Keratinocyte (primary cell): ENCODE measurements at regions not wholly inside any gene's neighbourhood (a gene's known extent, or its start where the extent isn't known, plus 50 kb on each side); places are given as distances from the start of the nearest gene placed in this dataset.

Experiments used
- EZH2 ChIP-seq: IDR thresholded peaks from one replicate; pipeline ENCODE4 v1.6.1; 2012; ENCODE audit warnings: inconsistent platforms, mild to moderate bottlenecking, low read length, moderate library complexity
- TF ChIP-seq, protein P1 (sequence below), 3 experiments: IDR thresholded peaks in 1 of 3; conservative IDR thresholded peaks in 1 of 3; optimal IDR thresholded peaks in 1 of 3; 2 replicates in 2 of 3; 3 replicates in 1 of 3; pipeline versions ENCODE3 to v1.5.1; 2011; ENCODE audit warnings: low read length in 3 of 3, mild to moderate bottlenecking in 3 of 3, moderate library complexity in 2 of 3, control low read depth in 1 of 3, inconsistent platforms in 1 of 3; ENCODE audit not compliant: insufficient read depth in 2 of 3; ENCODE audit errors: extremely low read depth in 1 of 3

DNA sequence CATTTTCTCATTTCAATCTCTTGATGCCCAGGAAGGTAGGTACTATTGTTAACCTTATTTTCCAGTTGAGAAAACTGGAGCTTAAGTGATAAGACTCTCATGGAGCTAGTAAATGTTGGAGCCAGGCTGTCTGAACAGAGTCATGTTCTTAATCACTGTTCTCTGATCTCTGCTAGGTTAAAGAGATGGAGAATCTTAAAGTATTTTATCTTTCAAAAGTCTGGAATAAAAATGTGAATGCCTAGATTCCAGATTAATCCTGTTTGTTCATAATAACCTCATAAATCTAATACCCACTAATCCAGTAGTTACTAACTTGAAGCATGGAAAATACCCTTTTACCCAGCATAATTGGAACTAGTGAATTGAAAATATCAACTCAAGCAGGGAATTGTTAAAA, 341.0 kb upstream of the RGS6 start:
- TF ChIP-seq, protein P1, sequence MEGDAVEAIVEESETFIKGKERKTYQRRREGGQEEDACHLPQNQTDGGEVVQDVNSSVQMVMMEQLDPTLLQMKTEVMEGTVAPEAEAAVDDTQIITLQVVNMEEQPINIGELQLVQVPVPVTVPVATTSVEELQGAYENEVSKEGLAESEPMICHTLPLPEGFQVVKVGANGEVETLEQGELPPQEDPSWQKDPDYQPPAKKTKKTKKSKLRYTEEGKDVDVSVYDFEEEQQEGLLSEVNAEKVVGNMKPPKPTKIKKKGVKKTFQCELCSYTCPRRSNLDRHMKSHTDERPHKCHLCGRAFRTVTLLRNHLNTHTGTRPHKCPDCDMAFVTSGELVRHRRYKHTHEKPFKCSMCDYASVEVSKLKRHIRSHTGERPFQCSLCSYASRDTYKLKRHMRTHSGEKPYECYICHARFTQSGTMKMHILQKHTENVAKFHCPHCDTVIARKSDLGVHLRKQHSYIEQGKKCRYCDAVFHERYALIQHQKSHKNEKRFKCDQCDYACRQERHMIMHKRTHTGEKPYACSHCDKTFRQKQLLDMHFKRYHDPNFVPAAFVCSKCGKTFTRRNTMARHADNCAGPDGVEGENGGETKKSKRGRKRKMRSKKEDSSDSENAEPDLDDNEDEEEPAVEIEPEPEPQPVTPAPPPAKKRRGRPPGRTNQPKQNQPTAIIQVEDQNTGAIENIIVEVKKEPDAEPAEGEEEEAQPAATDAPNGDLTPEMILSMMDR (optimal IDR thresholded peaks at IDR 0.05 in 1 of 3, IDR thresholded peaks at IDR 0.05 in 1 of 3, conservative IDR thresholded peaks at IDR 0.05 in 1 of 3; ENCODE audit: extremely low read depth in 1 of 3, insufficient read depth in 2 of 3, low read length in 3 of 3) = no peak
- no peak for TF ChIP-seq EZH2
